SU-DHL-6 (cell line): ENCODE measurements at regions not wholly inside any gene's neighbourhood (a gene's known extent, or its start where the extent isn't known, plus 50 kb on each side); places are given as distances from the start of the nearest gene placed in this dataset.

Source experiments
- CTCF ChIP-seq: fragments of 200-600 bp; sonication (generic); IDR thresholded peaks from one replicate; pipeline ENCODE4 v1.5.1; 2017; ENCODE audit warnings: antibody characterized with exemption, mild to moderate bottlenecking, low read length, moderate library complexity; ENCODE audit not compliant: insufficient read depth, poor library complexity, severe bottlenecking
- EZH2phosphoT487 ChIP-seq: fragments of 200-600 bp; sonication (generic), shearing (Covaris generic); conservative IDR thresholded peaks from 2 replicates; pipeline ENCODE4 v1.6.1; 2018; ENCODE audit warnings: mild to moderate bottlenecking, antibody characterized with exemption, low read length, moderate library complexity, mixed read lengths

GRCh38 chr5:56479126-56479525, 246.0 kb upstream of the ANKRD55 start:
- TF ChIP-seq CTCF, result no peak
- TF ChIP-seq EZH2phosphoT487, result no peak
